Panc1 (cell line): ENCODE measurements at regions not wholly inside any gene's neighbourhood (a gene's known extent, or its start where the extent isn't known, plus 50 kb on each side); places are given as distances from the start of the nearest gene placed in this dataset.

ENCODE experiments used
- ATAC-seq: fragments of 200-7000 bp; cut with Tn5 transposase; 2 replicates; pipeline ENCODE4 v1.9.1; 2020; ENCODE audit warnings: mild to moderate bottlenecking, moderate library complexity
- BruUV-seq: library from RNA; stranded (reverse); fragments of 400-500 nt; replicated peaks from 2 replicates; lab custom pipeline; 2021; lab: Mats Ljungman, UMichigan
- CTCF ChIA-PET: fragments of 300-600 bp; sonication (Branson Sonifier 250); formaldehyde crosslinking; loops from one replicate; lab custom pipeline; 2022; ENCODE audit warnings: antibody characterized with exemption; lab: Charles Lee
- POLR2A ChIA-PET: fragments of 300-600 bp; sonication (Branson Sonifier 250); formaldehyde crosslinking; loops from one replicate; lab custom pipeline; 2022; ENCODE audit warnings: antibody characterized with exemption; lab: Charles Lee
- DNase-seq: peaks from one replicate; pipeline ENCODE4 v3.0.0-alpha.2; 2010; ENCODE audit warnings: low read depth, low spot score
- H3K27ac ChIP-seq: 2 replicates; pipeline ENCODE4 v1.5.1; 2011; ENCODE audit warnings: mild to moderate bottlenecking, low read length, inconsistent platforms
- H3K27me3 ChIP-seq: fragments of 200-500 bp; sonication (Bioruptor generic); 2 replicates; pipeline ENCODE4 v1.6.0; 2014; ENCODE audit warnings: low read length, inconsistent platforms; ENCODE audit not compliant: control insufficient read depth, insufficient read depth
- H3K36me3 ChIP-seq: fragments of 200-500 bp; sonication (Bioruptor generic); 2 replicates; pipeline ENCODE4 v1.5.1; 2014; ENCODE audit warnings: inconsistent platforms, mild to moderate bottlenecking, low read length, moderate library complexity; ENCODE audit not compliant: control insufficient read depth, insufficient read depth
- H3K4me1 ChIP-seq: 2 replicates; pipeline ENCODE4 v1.5.1; 2011; ENCODE audit warnings: inconsistent platforms, mild to moderate bottlenecking, low read length, moderate library complexity; ENCODE audit not compliant: control insufficient read depth, insufficient read depth
- H3K4me3 ChIP-seq, 2 experiments: 2 replicates each; pipeline ENCODE4 v1.5.1; 2011 to 2012; ENCODE audit warnings: low read depth in 2 of 2, low read length in 2 of 2, mild to moderate bottlenecking in 2 of 2, inconsistent platforms in 1 of 2, moderate library complexity in 1 of 2
- H3K9me3 ChIP-seq: fragments of 200-500 bp; sonication (Bioruptor generic); 2 replicates; pipeline ENCODE4 v1.5.1; 2014; ENCODE audit warnings: low read depth, mild to moderate bottlenecking, inconsistent platforms, low read length, moderate library complexity; ENCODE audit not compliant: control insufficient read depth, insufficient read depth
- CTCF ChIP-seq: fragments of 450-650 bp; IDR thresholded peaks from 2 replicates; pipeline ENCODE4 v1.5.1; 2017; ENCODE audit warnings: mild to moderate bottlenecking
- POLR2AphosphoS5 ChIP-seq: IDR thresholded peaks from 2 replicates; pipeline ENCODE4 v1.6.1; 2012; ENCODE audit warnings: mild to moderate bottlenecking, low read depth, low read length, moderate library complexity
- REST ChIP-seq, 2 experiments: IDR thresholded peaks; 2 replicates each; pipeline ENCODE4 v1.6.1; 2011 to 2012; ENCODE audit warnings: low read depth in 2 of 2, control low read depth in 1 of 2, low read length in 1 of 2, mild to moderate bottlenecking in 1 of 2, moderate library complexity in 1 of 2; ENCODE audit not compliant: insufficient read depth in 1 of 2
- SIN3A ChIP-seq: IDR thresholded peaks from 2 replicates; pipeline ENCODE4 v1.6.1; 2012; ENCODE audit warnings: low read depth, mild to moderate bottlenecking, low read length, moderate library complexity, borderline replicate concordance; ENCODE audit not compliant: insufficient read depth
- TCF7L2 ChIP-seq: IDR thresholded peaks from 2 replicates; pipeline ENCODE4 v1.6.1; 2011; ENCODE audit warnings: mild to moderate bottlenecking, low read depth, low read length, inconsistent platforms
- in situ Hi-C: cut with HindIII; loops from 2 replicates; pipeline ENCODE4 v1.10.0; 2016; ENCODE audit warnings: low sequenced_read_pairs, low pct_unique_long_range_greater_than_20kb
- intact Hi-C: fragments of 100-400 bp; cut with micrococcal nuclease; formaldehyde crosslinking; loops from one replicate; pipeline ENCODE4 v1.10.0; 2022; ENCODE audit not compliant: unreplicated experiment

- ATAC-seq: peak; percentile 99
- H3K4me1 ChIP-seq: peaks cover 11% of the 10 kb centered on the region; the same call in 1 of the 2 replicates
- H3K27me3 ChIP-seq: no peaks in the 10 kb centered on the region
- POLR2A ChIA-PET: interaction anchor here (0.6 kb wide), 1 partner anchor 64 kb away, joined by 3 read pairs; no protein-coding TSS in a partner anchor
- no peak overlapping the region for H3K4me3 ChIP-seq
- TF ChIP-seq CTCF (no peak), SIN3A (no peak), REST (IDR thresholded peaks at IDR 0.05; ENCODE audit: insufficient read depth in 1 of 2, low read depth in 2 of 2, low read length in 1 of 2) (no peak), TCF7L2 (no peak), POLR2AphosphoS5 (no peak)
- H3K36me3 ChIP-seq: no peaks in the 10 kb centered on the region
- CTCF ChIA-PET: no interaction called here
- BruUV-seq: no TSS peak
- no peak for DNase-seq
- intact Hi-C loops: no loop called here
- in situ Hi-C loops: no loop called here
- peaks cover 8% of the 10 kb centered on the region; the same call in 1 of the 2 replicates for H3K9me3 ChIP-seq
- H3K27ac ChIP-seq: peak overlapping the region; percentile 61
Observed at GRCh38 chr1:93804412-93804811, 74.6 kb downstream of the DNTTIP2 start.

GRCh38 chr1:93801471-93801870, 77.5 kb downstream of the DNTTIP2 start:
- H3K4me1 ChIP-seq: peaks cover 11% of the 10 kb centered on the region; the same call in 1 of the 2 replicates
- in situ Hi-C loops: no loop called here
- DNase-seq: no peak
- no peaks in the 10 kb centered on the region for H3K9me3 ChIP-seq
- H3K27ac ChIP-seq: no peak overlapping the region
- ChIA-PET POLR2A (interaction anchor here (0.6 kb wide), 1 partner anchor 221 kb away, joined by 3 read pairs; no protein-coding TSS in a partner anchor), CTCF (no interaction called here)
- TF ChIP-seq CTCF (no peak), SIN3A (no peak), TCF7L2 (no peak), REST (IDR thresholded peaks at IDR 0.05; ENCODE audit: insufficient read depth in 1 of 2, low read depth in 2 of 2, low read length in 1 of 2) (no peak)
- no TSS peak for BruUV-seq
- no peaks in the 10 kb centered on the region for H3K27me3 ChIP-seq
- intact Hi-C loops: no loop called here
- H3K4me3 ChIP-seq: no peak overlapping the region
- no peak for ATAC-seq
- no peaks in the 10 kb centered on the region for H3K36me3 ChIP-seq
